Left lobe of liver (tissue), 2 donors: ENCODE measurements at regions not wholly inside any gene's neighbourhood (a gene's known extent, or its start where the extent isn't known, plus 50 kb on each side); places are given as distances from the start of the nearest gene placed in this dataset.
A peak's percentile ranks its signal among the peaks of the same experiment; 100 is the strongest.
"Not testable (repeated sequence)": the region's sequence is repeated elsewhere in the genome, so short reads cannot be mapped to it uniquely, and the experiment has no call there.

Experiments
- ATAC-seq: fragments of 200-7000 bp; cut with Tn5 transposase; one replicate; pipeline ENCODE4 v1.9.1; 2020; ENCODE audit warnings: mild to moderate bottlenecking, moderate library complexity
- DNase-seq: peaks from one replicate; pipeline ENCODE4 v3.0.0-alpha.2; 2020; ENCODE audit warnings: low spot score
- donor health status: DM: no; HTN: no; CAD: no; lungs with moderate emphysema.
- donor health status: DM: no; HTN: yes; CAD: no.

DNA sequence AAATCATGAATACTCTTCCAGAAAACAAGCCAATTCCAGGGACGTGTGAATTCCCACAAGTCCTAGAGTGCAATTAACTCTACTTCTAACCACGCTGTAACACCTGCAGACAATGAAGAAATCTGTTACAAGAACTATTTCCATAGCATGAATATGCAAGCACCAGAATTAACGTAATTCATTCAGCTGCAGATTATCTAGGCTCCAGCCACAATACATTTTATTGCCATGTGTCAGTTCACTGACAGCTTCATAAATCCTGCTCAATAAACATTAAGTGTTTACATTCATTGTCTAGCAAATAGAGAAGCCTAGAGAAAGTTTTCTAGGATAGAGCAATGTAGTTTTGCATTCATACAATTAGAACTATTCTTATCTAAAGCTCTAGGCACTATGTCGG lies 1348.5 kb downstream of the GRIK2 start:
- no peak for DNase-seq
- ATAC-seq: no peak

DNA sequence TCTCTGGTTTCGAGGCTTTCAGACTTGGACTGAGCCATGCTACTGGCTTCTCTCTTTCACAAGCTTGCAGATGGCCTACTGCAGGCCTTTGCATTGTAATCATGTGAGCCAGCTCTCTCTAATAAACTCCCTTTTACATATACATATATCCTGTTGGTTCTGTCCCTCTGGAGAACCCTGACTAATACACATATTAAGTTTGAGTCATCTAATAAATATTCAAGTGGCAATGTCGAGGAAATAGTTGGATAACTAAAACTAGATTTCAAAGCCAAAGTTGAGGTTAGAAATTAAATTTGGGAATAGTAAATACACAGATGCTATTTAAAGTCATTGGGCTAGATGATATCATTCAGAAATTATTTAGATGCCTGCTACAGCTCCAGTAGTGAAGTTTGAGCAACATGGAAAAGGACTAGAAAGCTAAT lies 1343.4 kb downstream of the GRIK2 start:
- DNase-seq: no peak
- no peak for ATAC-seq

DNA sequence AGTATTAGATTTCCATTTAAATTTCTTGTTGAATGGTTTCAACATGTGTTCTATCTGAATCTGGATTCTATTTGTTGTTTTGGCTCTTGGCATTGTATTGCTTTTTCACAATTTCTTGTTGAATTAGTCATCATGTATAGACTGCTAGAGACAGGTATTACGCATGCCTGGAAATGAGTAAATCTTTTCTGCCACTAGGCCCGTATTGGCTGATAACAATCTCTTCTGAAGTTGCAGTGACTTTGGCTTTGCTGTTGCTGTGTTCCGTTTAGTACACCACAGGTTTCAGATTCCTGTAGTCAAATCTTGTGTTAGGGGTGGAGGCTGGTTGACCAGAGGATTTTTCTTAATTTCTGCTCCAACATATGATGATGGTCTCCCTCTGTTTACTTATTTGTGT lies 1339.4 kb downstream of the GRIK2 start:
- DNase-seq (no peak), ATAC-seq (no peak)

DNA sequence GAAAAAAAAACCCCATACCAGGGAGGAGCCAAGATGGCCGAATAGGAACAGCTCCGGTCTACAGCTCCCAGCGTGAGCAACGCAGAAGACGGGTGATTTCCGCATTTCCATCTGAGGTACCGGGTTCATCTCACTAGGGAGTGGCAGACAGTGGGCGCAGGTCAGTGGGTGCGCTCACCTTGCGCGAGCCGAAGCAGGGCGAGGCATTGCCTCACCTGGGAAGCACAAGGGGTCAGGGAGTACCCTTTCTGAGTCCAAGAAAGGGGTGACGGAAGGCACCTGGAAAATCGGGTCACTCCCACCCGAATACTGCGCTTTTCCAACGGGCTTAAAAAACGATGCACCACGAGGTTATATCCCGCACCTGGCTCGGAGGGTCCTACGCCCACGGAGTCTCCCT lies 1328.6 kb downstream of the GRIK2 start:
- not testable (repeated sequence) for ATAC-seq, DNase-seq

DNA sequence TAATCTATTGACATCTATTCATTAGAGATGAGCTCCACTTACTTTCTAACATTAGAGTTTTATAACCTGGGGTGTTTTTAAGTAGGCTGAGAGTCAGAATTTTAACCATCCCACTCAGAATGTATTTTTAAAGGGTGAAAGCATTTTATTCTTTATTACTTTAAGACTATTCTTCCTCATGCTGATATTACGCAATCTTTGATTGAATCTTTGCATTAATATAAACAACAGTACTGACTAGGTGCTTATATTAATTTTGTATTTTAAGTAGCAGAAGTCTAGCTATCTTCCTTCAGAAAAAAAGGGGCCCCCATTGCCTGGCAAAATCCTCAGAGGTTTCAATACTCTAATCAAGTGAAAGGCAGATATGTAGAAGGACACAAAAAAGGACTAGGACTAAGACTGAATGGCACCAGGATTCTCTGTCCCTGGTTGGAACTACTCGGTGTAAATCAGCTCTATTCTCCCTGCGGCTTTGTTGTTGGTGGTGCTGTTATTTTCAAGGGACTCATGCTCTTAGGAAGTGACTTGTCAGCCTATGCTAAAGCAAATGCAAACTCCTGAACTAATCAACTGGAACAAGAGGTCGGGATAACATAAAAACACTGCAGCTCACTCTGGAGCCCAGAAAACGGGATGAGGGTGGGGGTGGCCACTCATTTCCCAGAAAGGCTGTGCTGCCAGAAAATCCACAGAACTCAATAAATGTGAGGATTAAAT lies 1324.4 kb downstream of the GRIK2 start:
- no peak for ATAC-seq
- DNase-seq: no peak

DNA sequence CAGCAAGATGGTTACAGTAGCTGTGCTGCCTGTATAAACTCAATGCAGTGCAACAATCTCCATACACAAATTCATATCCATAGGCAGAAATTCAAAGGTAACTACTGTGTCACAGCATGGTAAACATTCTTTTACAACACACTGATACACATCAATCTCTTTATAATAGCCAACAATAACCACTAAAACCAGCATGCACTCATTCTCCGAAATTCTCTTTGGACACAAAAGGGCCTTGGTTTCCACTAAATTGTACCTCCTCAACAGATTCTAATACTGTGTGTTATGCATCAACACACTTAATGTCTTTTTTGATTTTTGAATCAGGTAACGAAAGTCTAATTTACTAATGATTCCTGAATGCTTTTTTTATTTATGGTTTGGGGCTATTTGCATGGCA lies 1323.7 kb downstream of the GRIK2 start:
- DNase-seq (no peak), ATAC-seq (no peak)

DNA sequence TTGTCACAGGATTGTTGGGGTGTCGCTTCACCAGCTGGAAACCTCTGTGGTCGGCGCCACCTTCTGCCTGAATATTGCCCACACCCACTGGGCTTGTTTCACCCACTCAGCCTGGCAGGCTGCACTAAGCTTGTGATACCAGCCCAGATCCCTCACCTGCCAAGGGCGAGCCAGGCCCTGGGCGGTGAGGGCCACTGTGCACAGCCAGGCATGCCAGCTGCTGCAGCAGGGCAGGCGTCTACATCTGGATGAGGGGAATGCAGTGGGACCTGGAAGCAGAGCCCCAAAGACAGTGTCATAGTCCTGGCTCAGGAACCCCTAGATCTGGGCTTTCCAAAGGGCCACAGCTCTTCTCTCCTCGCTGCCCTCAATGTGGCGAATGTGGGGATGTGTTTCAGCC lies 1307.5 kb downstream of the GRIK2 start:
- ATAC-seq (no peak), DNase-seq (no peak)

DNA sequence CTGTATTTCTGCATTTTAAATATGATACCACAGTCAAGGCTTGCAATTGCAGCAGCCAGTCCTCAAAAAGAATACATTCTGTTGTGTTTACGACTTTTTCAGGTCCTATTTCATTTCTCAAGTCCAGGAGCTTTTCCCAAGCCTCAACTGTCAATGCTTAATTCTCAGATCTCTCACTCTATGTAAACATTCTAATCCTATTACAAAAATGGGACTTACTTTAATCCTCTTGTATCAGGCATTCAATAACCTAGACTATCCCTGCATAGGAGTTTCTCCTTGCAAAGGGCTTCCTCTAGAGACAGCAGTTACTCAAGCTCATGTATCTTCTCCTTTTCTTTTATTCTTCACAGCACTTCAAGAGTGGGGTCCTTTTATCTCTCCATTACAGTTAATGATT lies 1293.0 kb downstream of the GRIK2 start:
- no peak for DNase-seq
- ATAC-seq: no peak

DNA sequence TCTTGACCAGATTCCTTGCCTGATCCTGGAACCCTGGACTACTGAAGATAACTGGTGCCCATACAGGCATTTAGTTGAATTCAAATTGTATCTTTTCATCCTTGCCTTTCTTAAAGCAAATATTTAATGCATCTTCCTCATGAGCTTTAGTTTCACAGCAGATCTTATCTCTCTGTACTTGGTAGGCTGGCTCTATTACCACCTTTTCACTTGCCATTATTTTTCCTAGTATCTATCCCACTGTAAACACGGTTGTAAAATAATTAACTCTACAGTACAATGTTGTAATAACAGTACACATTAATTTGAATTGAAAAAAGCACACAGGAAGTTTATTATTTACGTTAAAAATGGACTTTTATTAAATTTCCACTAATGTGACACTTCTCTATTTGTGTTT lies 1286.9 kb downstream of the GRIK2 start:
- peak; percentile 24 for ATAC-seq

DNA sequence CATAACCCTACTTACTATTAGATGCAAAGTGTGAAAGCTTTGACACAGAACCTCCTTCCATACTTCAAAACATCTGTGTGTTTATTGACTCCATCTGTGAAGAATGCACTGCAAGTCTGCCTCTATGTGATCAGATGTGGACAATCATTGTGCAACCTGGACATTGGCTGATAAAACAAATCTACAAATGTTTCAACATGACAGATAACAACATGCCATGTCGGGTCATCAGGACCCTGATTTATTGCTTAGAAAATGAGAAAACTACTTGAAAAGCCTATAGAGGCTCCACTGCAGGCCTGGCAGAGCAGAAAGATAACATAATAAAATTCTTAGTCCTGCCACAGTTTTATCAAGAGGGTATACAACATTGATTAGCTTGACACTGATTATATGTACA lies 1286.4 kb downstream of the GRIK2 start:
- ATAC-seq (peak; percentile 93), DNase-seq (no peak)

More for the DNA sequence above, 1286.9 kb downstream of the GRIK2 start:
- DNase-seq: no peak

DNA sequence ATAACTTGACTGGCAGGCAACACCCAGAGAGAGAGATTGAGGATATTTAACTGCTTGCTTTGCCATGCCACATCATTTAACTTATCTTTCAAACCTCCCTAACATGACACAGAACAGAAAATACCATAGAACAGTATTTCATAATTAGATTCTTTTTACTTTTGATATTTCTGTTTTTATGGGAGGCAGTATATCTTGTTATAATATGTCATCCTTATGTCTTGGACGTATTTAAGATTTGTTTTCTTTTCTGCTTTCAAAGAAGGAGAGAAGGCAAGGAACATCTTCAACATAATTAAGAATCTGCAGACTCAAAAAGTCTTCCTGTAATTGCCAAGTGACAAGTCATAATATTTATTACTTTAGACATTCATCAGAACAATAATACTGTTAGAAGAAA lies 1283.7 kb downstream of the GRIK2 start:
- DNase-seq: no peak
- no peak for ATAC-seq

DNA sequence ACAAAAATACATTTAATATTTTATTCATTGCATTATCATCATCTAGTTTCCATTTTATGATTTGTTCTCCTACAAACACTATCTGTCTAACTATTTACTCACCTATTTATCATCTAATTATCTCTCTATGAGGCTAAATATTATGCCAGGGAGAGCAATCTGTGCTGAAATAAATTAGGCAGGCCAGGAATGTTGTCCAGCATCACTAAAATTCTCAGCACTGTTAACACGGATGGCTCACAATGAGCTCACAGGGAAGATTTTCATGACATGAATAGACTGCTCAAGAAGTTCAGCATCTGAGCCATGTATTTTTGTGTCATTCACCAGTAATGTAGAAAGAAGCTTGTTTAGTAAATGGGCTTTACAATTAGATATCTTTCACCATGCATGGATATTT lies 1277.2 kb downstream of the GRIK2 start:
- no peak for DNase-seq
- no peak for ATAC-seq

DNA sequence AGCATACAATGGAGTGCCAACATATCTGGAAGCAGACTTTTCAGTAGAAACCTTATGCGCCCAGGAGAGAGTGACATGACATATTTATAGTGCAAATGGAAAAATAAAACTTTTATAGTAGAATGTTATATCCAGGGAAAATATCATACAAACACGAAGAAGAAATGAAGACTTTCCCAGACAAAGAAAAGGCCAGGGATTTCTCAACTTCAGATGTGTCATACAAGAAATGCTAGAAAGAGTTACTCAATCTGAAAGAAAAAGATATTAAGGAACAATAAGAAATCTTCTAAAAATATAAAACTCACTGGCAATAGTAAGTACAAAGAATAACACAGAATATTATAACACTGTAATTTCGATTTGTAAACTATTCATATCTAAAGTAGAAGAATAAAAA lies 1269.3 kb downstream of the GRIK2 start:
- ATAC-seq: no peak
- DNase-seq: no peak

DNA sequence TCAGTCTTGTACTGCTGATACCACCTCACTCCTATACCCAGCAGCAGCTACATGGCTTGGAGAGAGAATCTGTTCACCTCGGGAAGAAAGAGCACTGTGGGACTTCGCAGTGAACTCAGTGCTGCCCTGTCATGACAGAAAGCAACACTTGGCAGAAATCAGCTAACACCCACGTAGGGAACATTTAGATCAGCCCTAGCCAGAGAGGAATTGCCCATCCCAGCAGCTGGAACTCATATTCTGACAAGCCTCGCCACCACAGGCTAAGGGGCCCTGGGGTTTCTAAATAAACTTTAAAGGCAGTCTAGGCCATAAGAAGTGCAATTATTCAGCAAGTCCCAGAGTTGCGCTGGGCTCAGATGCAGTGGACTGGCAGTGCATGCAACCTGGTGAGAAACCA lies 1266.8 kb downstream of the GRIK2 start:
- no peak for DNase-seq

DNA sequence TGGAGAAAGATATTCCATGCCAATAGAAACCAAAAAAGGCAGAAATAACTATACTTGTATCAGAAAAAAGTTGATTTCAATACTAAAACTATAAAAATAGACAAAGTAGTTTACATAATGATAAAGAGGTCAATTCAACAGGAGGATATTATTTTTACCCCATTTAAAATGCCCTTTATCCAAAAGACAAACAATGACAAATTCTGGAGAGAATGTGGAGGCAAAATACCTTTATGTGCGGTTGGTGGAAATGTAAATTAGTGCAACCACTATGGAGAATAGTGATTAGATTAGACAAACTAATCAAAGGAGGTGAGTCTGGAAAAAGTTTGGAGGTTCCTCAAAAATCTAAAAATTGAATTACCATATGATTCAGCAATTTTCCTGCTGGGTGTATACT lies 1262.3 kb downstream of the GRIK2 start:
- DNase-seq: no peak
- no peak for ATAC-seq

More for the DNA sequence above, 1266.8 kb downstream of the GRIK2 start:
- ATAC-seq: no peak

DNA sequence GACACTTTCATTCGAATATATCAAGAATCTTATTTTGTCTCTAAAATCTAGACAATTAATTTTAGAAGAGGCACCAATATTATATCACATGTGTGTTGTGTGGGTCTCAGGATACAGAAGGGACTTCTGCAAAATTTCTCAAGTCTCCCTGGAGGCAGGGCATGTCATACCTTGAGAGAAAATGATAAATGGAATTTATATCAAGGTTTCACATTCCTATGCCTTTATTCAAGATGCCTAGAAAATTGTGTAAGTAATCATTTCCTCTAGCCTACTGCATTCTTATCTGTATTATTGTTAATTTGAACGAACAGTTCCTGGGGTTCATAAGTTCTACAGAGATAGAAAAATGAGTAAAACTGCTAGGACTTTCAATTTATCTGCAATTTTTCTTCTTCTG lies 1247.9 kb downstream of the GRIK2 start:
- DNase-seq: no peak

DNA sequence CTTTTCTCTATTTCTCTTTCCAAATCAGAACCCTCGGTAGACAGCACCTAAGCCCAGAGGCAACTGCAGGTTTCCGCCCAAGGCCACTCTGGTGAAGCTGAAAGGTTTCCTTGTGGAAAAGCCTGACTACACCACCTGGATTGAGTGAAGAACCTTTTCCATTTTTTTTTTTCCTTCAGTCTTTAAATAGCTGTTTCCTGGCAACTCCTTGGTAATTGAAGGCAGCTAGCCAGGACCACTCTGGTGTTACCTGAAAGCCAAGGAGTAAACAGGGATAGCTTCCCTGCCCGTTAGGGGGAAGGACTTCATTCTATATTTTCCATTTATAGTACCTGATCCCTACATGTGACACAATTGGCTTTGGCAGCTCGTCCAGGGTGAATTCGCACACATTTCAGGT lies 1238.4 kb downstream of the GRIK2 start:
- DNase-seq (no peak), ATAC-seq (no peak)

More for the DNA sequence above, 1247.9 kb downstream of the GRIK2 start:
- ATAC-seq: no peak

DNA sequence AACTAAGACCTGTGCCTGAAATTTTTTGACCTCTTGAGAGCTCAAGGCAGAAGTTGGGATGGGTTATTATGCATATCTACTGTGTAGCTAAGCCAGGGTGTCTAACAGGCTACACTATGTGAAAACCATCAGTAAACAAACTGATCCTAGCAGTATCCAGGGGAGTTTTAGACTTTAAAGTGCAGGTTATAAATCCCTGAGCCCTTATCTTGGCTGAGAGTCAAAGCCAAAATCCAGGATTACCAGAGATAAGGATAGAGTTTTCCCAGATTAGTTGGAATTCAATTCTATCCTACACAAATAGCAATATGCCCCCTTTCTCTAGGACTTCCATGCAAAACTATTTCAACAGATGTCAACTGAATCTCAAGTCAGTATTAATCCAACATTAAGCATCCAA lies 1229.7 kb downstream of the GRIK2 start:
- no peak for DNase-seq
- no peak for ATAC-seq

DNA sequence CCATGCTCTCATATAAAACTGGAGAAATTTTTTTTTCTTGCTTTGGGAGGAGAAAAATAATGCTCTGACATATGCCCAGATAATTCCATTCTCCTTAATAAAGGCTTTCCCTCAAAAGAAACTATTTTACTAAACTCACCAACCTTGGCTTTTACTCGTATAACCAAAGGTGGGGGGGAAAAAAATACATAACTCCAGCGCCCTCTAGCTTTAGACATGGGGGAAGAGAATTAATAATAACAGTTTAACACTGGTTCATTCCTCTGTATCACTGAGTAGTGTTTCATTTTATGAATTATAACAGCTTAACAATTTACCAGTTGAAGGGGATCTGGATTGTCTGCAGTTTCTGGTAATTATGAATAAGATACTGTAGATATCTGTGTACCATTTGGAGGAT lies 1226.1 kb downstream of the GRIK2 start:
- DNase-seq (no peak), ATAC-seq (peak; percentile 58)

DNA sequence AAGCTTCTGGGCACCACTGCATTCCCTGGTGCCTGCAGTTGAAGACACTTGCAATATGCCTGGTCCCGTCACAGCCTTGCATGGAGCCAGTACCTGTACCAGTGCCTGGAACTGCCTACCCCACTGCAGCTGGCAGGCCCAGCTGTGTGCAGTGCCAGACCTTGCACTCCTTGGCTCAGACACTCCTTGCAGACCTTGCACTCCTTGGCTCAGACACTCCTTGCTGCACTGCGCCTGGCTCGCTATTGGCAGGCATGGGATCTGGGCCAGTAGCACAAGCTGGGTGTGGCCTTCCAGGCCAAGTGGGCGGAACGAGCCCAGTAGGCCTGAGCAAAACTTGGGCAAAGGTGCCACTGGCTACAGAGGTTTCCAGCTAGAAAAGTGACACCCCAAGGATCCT lies 1189.1 kb downstream of the GRIK2 start:
- ATAC-seq (no peak), DNase-seq (no peak)

DNA sequence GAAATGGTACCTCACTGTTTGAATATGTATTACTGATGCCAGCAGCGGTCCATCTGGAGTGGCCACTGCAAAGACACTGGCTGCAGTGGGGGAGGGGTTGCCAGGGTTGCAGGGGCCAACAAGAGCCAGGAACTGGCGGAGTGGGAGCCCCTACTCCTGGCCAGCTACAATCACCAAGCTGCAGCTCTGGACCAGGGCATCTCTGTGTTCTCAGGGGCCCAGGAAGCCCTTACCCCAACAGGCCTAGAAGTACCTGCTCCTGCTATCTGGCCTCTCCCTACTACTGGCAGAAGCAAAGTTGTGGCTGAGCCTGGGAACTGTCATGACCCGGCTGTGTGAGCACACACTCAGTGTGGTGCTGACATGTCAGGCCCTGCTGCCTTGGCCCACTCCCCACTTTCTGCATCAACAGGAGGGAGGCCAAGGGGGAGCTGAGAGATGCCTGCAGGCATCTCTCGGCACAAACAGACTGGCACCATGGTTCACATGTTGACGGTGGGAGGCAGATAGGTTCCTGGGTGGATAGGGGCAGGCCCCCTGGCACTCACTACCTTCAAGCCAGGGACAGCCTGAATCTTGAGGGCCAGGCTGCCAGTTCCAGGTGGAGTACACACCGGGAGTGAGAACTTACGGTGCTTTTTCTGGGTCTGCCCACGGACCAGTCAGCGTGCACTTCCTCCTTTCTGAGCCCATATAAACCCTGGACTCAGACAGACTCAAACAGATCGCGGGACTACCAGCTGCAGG lies 1188.0 kb downstream of the GRIK2 start:
- ATAC-seq: no peak

DNA sequence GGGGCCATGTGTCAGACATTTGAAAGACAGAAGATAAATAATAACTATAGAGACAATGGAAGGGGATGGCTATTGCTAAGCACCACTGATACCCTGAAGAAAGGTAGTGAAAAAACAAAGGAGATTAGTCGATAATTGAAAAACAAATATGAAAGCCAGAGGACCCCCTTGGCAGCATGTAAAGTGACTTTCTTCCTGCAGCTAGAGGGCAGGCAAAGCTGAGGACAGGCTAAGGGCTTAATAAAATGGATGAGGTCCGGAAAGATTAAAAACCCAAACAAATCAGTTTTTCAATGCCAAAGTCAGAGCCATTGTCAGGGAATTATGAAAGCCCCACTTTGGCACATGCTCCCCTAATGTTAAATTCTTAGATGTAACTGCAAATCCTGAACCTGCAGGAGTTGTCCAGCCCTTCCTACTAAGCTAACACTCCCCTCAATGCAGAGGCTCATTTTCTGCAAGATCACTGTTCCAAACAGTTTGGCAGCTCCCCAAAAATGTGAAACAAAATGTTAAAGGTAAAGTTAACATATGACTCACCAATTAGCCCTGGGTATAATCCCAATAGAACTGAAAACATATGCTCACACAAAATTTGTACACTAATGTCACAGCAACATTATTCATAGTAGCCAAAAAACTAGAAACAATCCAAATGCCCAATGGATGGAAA lies 1177.9 kb downstream of the GRIK2 start:
- no peak for DNase-seq
- no peak for ATAC-seq

More for the DNA sequence above, 1188.0 kb downstream of the GRIK2 start:
- DNase-seq: no peak
